H1 (cell line): ENCODE measurements at regions not wholly inside any gene's neighbourhood (a gene's known extent, or its start where the extent isn't known, plus 50 kb on each side); places are given as distances from the start of the nearest gene placed in this dataset.
A peak's percentile ranks its signal among the peaks of the same experiment; 100 is the strongest.

Experiments used
- CTCF ChIA-PET: fragments of 300-600 bp; sonication (Branson Sonifier 250); formaldehyde crosslinking; loops from one replicate; lab custom pipeline; 2021; ENCODE audit not compliant: partially characterized antibody; lab: Charles Lee
- POLR2A ChIA-PET: fragments of 300-600 bp; sonication (Branson Sonifier 250); formaldehyde crosslinking; loops from one replicate; lab custom pipeline; 2021; ENCODE audit warnings: inconsistent platforms; ENCODE audit not compliant: partially characterized antibody; lab: Charles Lee
- DNase-seq, 2 experiments: peaks; one replicate each; pipeline versions ENCODE4 v3.0.0 to v3.0.0-alpha.2; 2010 to 2022; ENCODE audit warnings: low spot score in 2 of 2, low read depth in 1 of 2, mixed read lengths in 1 of 2
- FAIRE-seq: peaks from 2 replicates; lab custom pipeline; 2011; peaks lifted over from hg19 to GRCh38; lab: Jason Lieb, UNC
- H2AFZ ChIP-seq: 2 replicates; pipeline ENCODE4 v1.8.1; 2012; ENCODE audit warnings: low read length, inconsistent platforms
- H2AK5ac ChIP-seq: 2 replicates; pipeline ENCODE4 v1.6.1; 2013; ENCODE audit warnings: low read depth, low read length
- H2BK120ac ChIP-seq: replicated peaks from 2 replicates; pipeline ENCODE3; 2013; ENCODE audit warnings: low read depth, low read length, inconsistent platforms
- H2BK12ac ChIP-seq: 2 replicates; pipeline ENCODE4 v1.6.1; 2013; ENCODE audit warnings: low read depth, low read length
- H2BK15ac ChIP-seq: 2 replicates; pipeline ENCODE4 v1.6.1; 2013; ENCODE audit warnings: low read length
- H2BK20ac ChIP-seq: 2 replicates; pipeline ENCODE4 v1.6.1; 2013; ENCODE audit warnings: low read length
- H2BK5ac ChIP-seq: 2 replicates; pipeline ENCODE4 v1.6.1; 2013; ENCODE audit warnings: low read depth, low read length
- H3K14ac ChIP-seq: 2 replicates; pipeline ENCODE4 v1.6.1; 2013; ENCODE audit warnings: inconsistent platforms; ENCODE audit not compliant: insufficient read length
- H3K18ac ChIP-seq: 2 replicates; pipeline ENCODE4 v1.6.1; 2013; ENCODE audit warnings: low read length; ENCODE audit errors: extremely low read depth
- H3K23ac ChIP-seq: 2 replicates; pipeline ENCODE4 v1.6.1; 2013; ENCODE audit warnings: inconsistent platforms; ENCODE audit not compliant: insufficient read length
- H3K23me2 ChIP-seq: 2 replicates; pipeline ENCODE4 v1.6.1; 2013; ENCODE audit warnings: low read depth, low read length
- H3K27ac ChIP-seq: 2 replicates; pipeline ENCODE4 v1.6.1; 2011; ENCODE audit warnings: low read depth, low read length, inconsistent platforms
- H3K27me3 ChIP-seq, 4 experiments: replicated peaks in 1 of 4; 1 replicate in 1 of 4; 2 replicates in 3 of 4; pipeline versions ENCODE4 v1.6.1 to v1.8.1; 2011 to 2013; ENCODE audit warnings: low read length in 3 of 4, mild to moderate bottlenecking in 3 of 4, inconsistent platforms in 2 of 4, mixed read lengths in 2 of 4, moderate library complexity in 1 of 4; ENCODE audit not compliant: control insufficient read depth in 3 of 4, insufficient read depth in 3 of 4; ENCODE audit errors: extremely low read depth in 1 of 4
- H3K36me3 ChIP-seq, 4 experiments: 2 replicates each; pipeline versions ENCODE4 v1.6.1 to v1.8.1; 2011 to 2013; ENCODE audit warnings: mild to moderate bottlenecking in 4 of 4, low read length in 3 of 4, moderate library complexity in 2 of 4, control low read depth in 1 of 4, inconsistent platforms in 1 of 4; ENCODE audit not compliant: insufficient read depth in 4 of 4, control insufficient read depth in 2 of 4
- H3K4ac ChIP-seq: replicated peaks from 2 replicates; pipeline ENCODE3; 2013; ENCODE audit warnings: low read length, low read depth, mixed read lengths, inconsistent platforms; ENCODE audit not compliant: insufficient read length
- H3K4me1 ChIP-seq, 4 experiments: replicated peaks in 1 of 4; 1 replicate in 1 of 4; 2 replicates in 3 of 4; pipeline versions ENCODE4 v1.6.1 to v1.8.1; 2011 to 2013; ENCODE audit warnings: low read length in 3 of 4, inconsistent platforms in 2 of 4, mixed read lengths in 1 of 4; ENCODE audit not compliant: insufficient read depth in 4 of 4, control insufficient read depth in 3 of 4
- H3K4me2 ChIP-seq, 2 experiments: 2 replicates each; pipeline versions ENCODE4 v1.6.1 to v1.8.1; 2011 to 2013; ENCODE audit warnings: low read depth in 2 of 2, low read length in 2 of 2, control low read depth in 1 of 2, inconsistent platforms in 1 of 2, mild to moderate bottlenecking in 1 of 2; ENCODE audit not compliant: insufficient read depth in 1 of 2
- H3K4me3 ChIP-seq, 4 experiments: fragments of 200-600, 300-600 bp in 1 of 4; sonication (generic), shearing (Covaris generic), sonication (Bioruptor Twin) in 1 of 4; 2 replicates each; pipeline versions ENCODE4 v1.5.1 to v1.8.1; 2011 to 2016; ENCODE audit warnings: low read length in 4 of 4, low read depth in 3 of 4, control low read depth in 2 of 4, inconsistent platforms in 2 of 4, mild to moderate bottlenecking in 2 of 4, mixed read lengths in 1 of 4, moderate library complexity in 1 of 4; ENCODE audit not compliant: insufficient read depth in 2 of 4; ENCODE audit errors: extremely low read depth in 1 of 4
- H3K56ac ChIP-seq: replicated peaks from 2 replicates; pipeline ENCODE3; 2013; ENCODE audit warnings: low read depth, mild to moderate bottlenecking, mixed read lengths, low read length, inconsistent platforms; ENCODE audit not compliant: insufficient read length
- H3K79me1 ChIP-seq: 2 replicates; pipeline ENCODE4 v1.6.1; 2013; ENCODE audit warnings: low read depth, low read length, control low read depth
- H3K79me2 ChIP-seq, 2 experiments: 2 replicates each; pipeline versions ENCODE4 v1.6.1 to v1.8.1; 2012 to 2013; ENCODE audit warnings: low read length in 2 of 2, mild to moderate bottlenecking in 2 of 2, inconsistent platforms in 1 of 2; ENCODE audit not compliant: insufficient read depth in 2 of 2, control insufficient read depth in 1 of 2
- H3K9ac ChIP-seq, 4 experiments: replicated peaks in 1 of 4; 1 replicate in 1 of 4; 2 replicates in 3 of 4; pipeline versions ENCODE4 v1.6.1 to v1.8.1; 2011 to 2013; ENCODE audit warnings: low read depth in 3 of 4, low read length in 3 of 4, control low read depth in 2 of 4, mild to moderate bottlenecking in 2 of 4, moderate library complexity in 2 of 4, inconsistent platforms in 1 of 4; ENCODE audit errors: extremely low read depth in 1 of 4
- H3K9me3 ChIP-seq, 2 experiments: 2 replicates each; pipeline versions ENCODE4 v1.6.1 to v1.8.1; 2012 to 2013; ENCODE audit warnings: mild to moderate bottlenecking in 2 of 2, moderate library complexity in 2 of 2, control low read depth in 1 of 2, inconsistent platforms in 1 of 2, low read depth in 1 of 2, low read length in 1 of 2, mixed read lengths in 1 of 2; ENCODE audit not compliant: insufficient read depth in 2 of 2
- H4K20me1 ChIP-seq, 2 experiments: replicated peaks in 1 of 2; 2 replicates each; pipeline versions ENCODE3 to v1.8.1; 2011 to 2013; ENCODE audit warnings: inconsistent platforms in 2 of 2, low read length in 2 of 2, mild to moderate bottlenecking in 1 of 2; ENCODE audit not compliant: insufficient read depth in 2 of 2, control insufficient read depth in 1 of 2
- H4K5ac ChIP-seq: 2 replicates; pipeline ENCODE4 v1.6.1; 2013; ENCODE audit warnings: low read length, low read depth, mixed read lengths, inconsistent platforms; ENCODE audit not compliant: insufficient read length
- H4K8ac ChIP-seq: 2 replicates; pipeline ENCODE4 v1.8.0; 2013; ENCODE audit warnings: mild to moderate bottlenecking, moderate library complexity, low read length, inconsistent platforms; ENCODE audit not compliant: insufficient read depth; ENCODE audit errors: extremely low read depth
- H4K91ac ChIP-seq: replicated peaks from 2 replicates; pipeline ENCODE3; 2013; ENCODE audit warnings: low read length, mixed read lengths, inconsistent platforms; ENCODE audit not compliant: insufficient read length
- GTF2F1 ChIP-seq: IDR thresholded peaks from 2 replicates; pipeline ENCODE4 v1.6.1; 2012; ENCODE audit warnings: low read depth, low read length, improper control_type of control experiment, borderline replicate concordance
- NRF1 ChIP-seq: IDR thresholded peaks from 2 replicates; pipeline ENCODE4 v1.6.1; 2011; ENCODE audit warnings: mild to moderate bottlenecking, low read depth, low read length, improper control_type of control experiment
- POLR2A ChIP-seq, 2 experiments: IDR thresholded peaks; 1 replicate in 1 of 2; 2 replicates in 1 of 2; pipeline ENCODE4 v1.6.1; 2011; ENCODE audit warnings: low read depth in 2 of 2, low read length in 2 of 2, mild to moderate bottlenecking in 2 of 2; ENCODE audit errors: control extremely low read depth in 1 of 2
- SIRT6 ChIP-seq: IDR thresholded peaks from one replicate; pipeline ENCODE4 v1.7.1; 2012; ENCODE audit warnings: low read length, inconsistent platforms
- TAF7 ChIP-seq: optimal IDR thresholded peaks from 2 replicates; pipeline ENCODE3; 2011; ENCODE audit warnings: low read depth, mild to moderate bottlenecking, inconsistent platforms, low read length, moderate library complexity, borderline replicate concordance
- WGBS, 2 experiments: shearing (Covaris generic) in 1 of 2; methylation state at CpG; one replicate each; pipeline versions ENCODE4 v1.1.6 to v1.1.7; 2013 to 2015; ENCODE audit warnings: low lambda C conversion rate in 2 of 2, mixed read lengths in 2 of 2, inconsistent platforms in 1 of 2, low coverage in 1 of 2, missing lambda C conversion rate in 1 of 2; ENCODE audit not compliant: insufficient replicate concordance in 2 of 2, insufficient coverage in 1 of 2, insufficient read length in 1 of 2; ENCODE audit errors: extremely low coverage in 1 of 2, missing lambda C conversion rate in 1 of 2; 5-methylcytosine and 5-hydroxymethylcytosine counted together
- TF ChIP-seq, protein P1 (sequence below), 3 experiments: IDR thresholded peaks; 1 replicate in 2 of 3; 2 replicates in 1 of 3; pipeline versions ENCODE4 v1.5.1 to v1.6.1; 2011; ENCODE audit warnings: low read length in 3 of 3, mild to moderate bottlenecking in 3 of 3, inconsistent platforms in 2 of 3, low read depth in 1 of 3, moderate library complexity in 1 of 3; ENCODE audit not compliant: insufficient read depth in 1 of 3; ENCODE audit errors: control extremely low read depth in 1 of 3

GRCh38 chr5:53418826-53419658 is 61.4 kb upstream of the FST start:
- Histone ChIP-seq H3K23ac (no peak overlapping the region), H2BK20ac (no peak overlapping the region), H3K27ac (no peak overlapping the region), H3K14ac (no peak overlapping the region), H3K4me1 (peaks cover 0 to 9% (median 0%) of the 10 kb centered on the region in 4 experiments; a peak in 2 of 7 replicates), H3K9ac (no peak overlapping the region), H3K18ac (no peak overlapping the region; the same call in 1 of the 2 replicates), H3K79me2 (no peaks in the 10 kb centered on the region), H3K4ac (no peak overlapping the region), H2AK5ac (no peak overlapping the region), H4K8ac (no peak overlapping the region), H2BK5ac (no peak overlapping the region), H3K23me2 (no peaks in the 10 kb centered on the region), H3K4me3 (peak overlapping the region in 1 of 4 experiments; percentile 38; a peak in 1 of 8 replicates), H3K36me3 (no peaks in the 10 kb centered on the region), H2AFZ (no peak overlapping the region), H3K4me2 (peak overlapping the region in 1 of 2 experiments; percentile 28; a peak in 1 of 4 replicates), H2BK120ac (no peak overlapping the region), H2BK15ac (no peak overlapping the region), H3K27me3 (peaks cover 0 to 1% (median 0%) of the 10 kb centered on the region in 4 experiments; a peak in 2 of 7 replicates), H3K56ac (no peak overlapping the region), H4K5ac (peak overlapping the region; percentile 24), H4K91ac (no peak overlapping the region), H3K79me1 (no peaks in the 10 kb centered on the region), H2BK12ac (no peak overlapping the region; the same call in 1 of the 2 replicates), H4K20me1 (no peaks in the 10 kb centered on the region), H3K9me3 (peaks cover 0 to 1% of the 10 kb centered on the region in 2 experiments; a peak in 1 of 4 replicates)
- WGBS, 2 experiments = 73% methylated on average over 5 of the region's 5 CpGs; no CpG with 5 or more reads in 1 of the 2 experiments
- DNase-seq (no peak), FAIRE-seq (no peak)
- CTCF ChIA-PET = interaction anchor here (0.7 to 2.3 kb wide), 3 partner anchors 7 to 257 kb away, joined by 3 to 7 read pairs (median 6); no protein-coding TSS in a partner anchor
- POLR2A ChIA-PET = no interaction called here
- no peak for TF ChIP-seq TAF7
- TF ChIP-seq SIRT6 = no peak
- TF ChIP-seq, protein P1, sequence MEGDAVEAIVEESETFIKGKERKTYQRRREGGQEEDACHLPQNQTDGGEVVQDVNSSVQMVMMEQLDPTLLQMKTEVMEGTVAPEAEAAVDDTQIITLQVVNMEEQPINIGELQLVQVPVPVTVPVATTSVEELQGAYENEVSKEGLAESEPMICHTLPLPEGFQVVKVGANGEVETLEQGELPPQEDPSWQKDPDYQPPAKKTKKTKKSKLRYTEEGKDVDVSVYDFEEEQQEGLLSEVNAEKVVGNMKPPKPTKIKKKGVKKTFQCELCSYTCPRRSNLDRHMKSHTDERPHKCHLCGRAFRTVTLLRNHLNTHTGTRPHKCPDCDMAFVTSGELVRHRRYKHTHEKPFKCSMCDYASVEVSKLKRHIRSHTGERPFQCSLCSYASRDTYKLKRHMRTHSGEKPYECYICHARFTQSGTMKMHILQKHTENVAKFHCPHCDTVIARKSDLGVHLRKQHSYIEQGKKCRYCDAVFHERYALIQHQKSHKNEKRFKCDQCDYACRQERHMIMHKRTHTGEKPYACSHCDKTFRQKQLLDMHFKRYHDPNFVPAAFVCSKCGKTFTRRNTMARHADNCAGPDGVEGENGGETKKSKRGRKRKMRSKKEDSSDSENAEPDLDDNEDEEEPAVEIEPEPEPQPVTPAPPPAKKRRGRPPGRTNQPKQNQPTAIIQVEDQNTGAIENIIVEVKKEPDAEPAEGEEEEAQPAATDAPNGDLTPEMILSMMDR (IDR thresholded peaks at IDR 0.05; ENCODE audit: control extremely low read depth in 1 of 3, insufficient read depth in 1 of 3, low read depth in 1 of 3, low read length in 3 of 3) = no peak
- no peak for TF ChIP-seq NRF1
- TF ChIP-seq GTF2F1 = no peak
- no peak for TF ChIP-seq POLR2A (IDR thresholded peaks at IDR 0.05; ENCODE audit: control extremely low read depth in 1 of 2, low read depth in 2 of 2, low read length in 2 of 2)
